CD4-positive, alpha-beta T cell treated with Interleukin-4 for 4 hours (primary cell): ENCODE measurements at regions not wholly inside any gene's neighbourhood (a gene's known extent, or its start where the extent isn't known, plus 50 kb on each side); places are given as distances from the start of the nearest gene placed in this dataset.

ENCODE experiments used
- DNase-seq: peaks from one replicate; pipeline ENCODE4 v3.0.0-alpha.2; 2020

DNA sequence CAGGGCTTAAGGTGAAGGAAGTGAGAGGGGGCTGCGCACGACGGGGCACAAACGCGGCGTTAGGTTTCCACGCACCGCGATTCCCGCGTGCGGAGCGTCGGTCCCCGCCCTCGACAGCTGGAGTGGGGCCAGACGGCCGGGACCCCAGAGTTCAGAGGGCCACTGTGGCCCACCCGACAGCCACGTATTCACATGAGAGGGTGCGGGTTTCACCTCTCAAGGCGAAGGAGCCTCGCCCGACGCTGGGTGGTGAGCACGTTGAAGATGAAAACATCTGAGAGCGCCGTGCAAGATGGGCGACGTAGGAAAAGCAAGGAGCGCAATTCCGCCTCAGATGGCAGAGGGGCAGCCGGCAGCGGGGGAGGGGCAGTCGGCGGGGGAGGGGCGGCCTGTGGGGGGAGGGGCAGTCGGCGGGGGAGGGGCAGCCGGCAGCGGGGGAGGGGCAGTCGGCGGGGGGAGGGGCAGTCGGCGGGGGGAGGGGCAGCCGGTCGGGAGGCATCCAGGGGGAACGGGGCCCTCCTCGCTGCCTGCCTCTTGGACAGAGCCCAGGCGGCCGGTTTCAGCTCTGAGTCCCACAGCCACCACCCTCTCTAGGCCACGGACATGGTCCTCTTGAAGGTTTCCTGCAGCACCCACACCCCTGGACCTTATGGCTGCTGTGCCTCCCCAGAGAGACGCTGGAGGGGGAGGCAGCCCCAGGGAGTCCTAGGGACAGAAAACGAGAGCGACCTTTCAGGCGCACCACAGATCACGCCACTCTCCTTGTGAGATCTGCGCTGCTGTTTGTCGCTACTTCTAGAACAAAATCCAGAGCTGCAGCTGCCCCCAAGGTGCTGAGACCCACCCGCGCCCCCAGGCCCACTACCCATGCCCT lies 113.7 kb downstream of the DLL1 start:
- DNase-seq = no peak

DNA sequence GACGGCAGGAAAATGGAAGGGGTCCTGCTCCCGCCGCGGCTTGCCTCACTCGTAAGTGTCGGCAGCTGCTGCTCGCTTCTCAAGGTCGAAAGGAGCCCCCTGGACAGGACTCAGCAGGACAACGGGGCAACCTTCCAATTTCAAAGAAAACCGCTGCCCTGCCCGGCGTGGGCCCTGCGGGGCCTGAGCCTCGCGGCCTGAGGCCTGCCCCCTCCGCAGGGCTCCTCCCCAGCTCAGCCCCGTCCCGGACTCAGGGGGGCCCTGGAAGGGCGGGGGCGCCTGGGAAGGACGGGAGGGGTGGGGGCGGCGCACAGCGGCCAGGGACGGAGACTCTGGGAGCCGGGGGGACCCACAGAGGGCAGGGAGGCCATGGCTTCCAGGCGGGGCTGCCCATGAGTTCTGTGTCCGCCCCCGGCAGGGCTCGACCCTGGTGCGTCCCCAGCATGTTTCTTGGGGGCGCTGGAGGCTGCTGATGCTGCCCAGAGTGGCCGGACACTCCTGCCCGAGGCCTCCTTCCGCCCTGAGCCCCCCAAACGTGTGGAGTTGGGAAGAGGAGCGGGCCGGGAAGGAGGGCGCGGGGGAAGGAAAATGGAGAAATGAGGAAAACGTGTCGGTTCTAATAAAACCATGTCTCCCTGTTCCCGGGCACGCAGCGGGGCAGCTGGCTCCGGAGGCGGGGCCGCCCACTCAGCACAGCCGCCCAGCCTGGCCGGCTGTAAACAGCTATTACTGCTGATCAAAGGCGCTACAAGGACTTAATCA lies 114.6 kb downstream of the DLL1 start:
- no peak for DNase-seq

DNA sequence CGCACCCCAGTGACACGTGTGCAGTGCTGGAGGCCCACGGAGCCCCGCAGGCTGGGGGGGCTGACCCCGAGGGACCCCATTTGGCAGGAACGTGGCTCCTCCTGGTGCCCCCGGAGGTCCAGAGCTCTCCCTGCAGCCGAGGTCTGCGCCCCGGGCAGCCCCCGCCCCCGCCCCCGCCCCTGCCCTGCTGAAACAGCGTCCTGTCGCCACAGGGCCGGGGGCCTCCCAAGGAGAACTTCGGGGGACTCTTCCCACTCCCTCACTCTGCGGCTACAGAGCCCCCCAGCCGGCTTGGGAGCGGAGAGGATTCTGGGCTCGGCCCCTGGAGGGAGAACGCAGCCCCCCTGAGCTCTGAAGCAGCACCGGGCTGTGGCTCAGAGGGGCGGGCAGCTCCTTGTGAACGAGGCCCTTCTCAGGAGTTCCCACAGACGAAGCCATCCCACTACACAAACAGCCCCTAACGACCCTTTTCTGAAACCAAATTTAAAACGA lies 115.2 kb downstream of the DLL1 start:
- DNase-seq = no peak

DNA sequence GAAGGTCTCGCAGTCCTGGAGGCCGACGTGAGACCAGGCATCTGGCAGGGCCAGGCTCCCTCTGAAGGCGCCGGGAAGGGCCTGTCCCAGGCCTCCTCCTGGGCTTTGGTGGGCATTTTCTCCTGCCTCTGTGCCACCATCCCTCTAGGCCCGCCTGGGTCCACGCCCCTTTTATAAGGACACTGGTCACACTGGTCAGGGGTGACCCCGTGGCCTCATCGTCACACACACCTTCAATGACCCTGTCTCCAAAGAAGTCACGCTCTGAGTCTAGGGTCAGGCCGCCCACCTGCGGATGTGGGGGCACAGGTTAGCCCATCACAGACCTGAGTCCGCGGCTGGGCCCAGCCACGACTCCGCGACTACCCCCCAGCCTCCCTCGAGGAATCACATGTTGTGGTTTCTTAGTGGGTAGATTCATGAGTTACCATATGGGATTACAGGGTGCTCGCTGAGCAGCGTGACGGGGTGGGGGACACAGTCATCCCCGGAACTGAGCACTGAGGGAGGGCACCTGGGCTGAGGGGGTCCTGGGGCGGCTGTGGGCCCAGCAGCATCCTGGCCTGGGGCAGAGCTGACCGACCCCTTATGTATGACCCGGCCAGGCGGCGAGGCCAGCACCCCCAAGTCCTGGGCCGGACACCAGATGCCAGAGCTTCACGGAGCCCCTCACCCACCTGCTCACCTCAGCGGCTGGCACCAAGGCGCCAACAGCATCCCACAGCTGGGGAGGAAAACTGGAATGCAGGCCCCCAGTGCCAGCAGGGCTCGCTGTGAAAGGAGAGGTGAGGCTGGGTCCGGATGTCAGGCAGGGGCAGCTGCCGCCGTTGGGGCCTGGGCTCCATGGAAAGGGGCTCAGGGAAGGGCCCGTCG lies 115.9 kb downstream of the DLL1 start:
- no peak for DNase-seq

DNA sequence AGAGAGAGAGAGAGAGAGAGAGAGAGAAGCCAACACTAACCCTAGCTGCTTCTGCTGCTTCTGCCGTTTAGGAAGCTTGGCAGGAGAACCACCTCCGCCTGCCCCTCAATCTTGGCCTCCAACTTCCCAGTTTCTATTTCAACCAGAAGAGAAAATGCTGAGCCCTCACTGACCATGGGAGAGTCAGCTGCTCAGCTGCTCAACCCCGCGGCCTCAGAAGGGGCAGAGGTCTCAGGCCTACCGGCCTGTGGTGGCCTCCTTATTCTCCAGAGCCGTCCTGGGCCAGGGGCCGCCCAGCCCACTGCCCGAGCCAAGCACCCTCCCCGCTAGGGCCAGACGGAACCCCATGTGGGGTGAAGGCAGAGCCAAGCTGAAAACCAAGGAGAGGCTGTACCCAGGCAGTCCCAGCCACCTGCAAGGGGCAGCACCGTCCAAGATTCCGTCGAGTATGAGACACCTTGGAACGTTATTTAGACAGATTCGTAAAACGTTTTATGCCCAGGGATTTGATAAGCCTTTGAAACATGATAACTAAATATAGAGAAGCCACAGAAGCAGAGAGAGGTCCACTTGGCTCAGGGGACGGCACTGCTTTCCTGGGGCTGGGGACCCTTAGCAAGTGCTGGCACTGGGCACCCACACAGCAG lies 116.6 kb downstream of the DLL1 start:
- DNase-seq = no peak

DNA sequence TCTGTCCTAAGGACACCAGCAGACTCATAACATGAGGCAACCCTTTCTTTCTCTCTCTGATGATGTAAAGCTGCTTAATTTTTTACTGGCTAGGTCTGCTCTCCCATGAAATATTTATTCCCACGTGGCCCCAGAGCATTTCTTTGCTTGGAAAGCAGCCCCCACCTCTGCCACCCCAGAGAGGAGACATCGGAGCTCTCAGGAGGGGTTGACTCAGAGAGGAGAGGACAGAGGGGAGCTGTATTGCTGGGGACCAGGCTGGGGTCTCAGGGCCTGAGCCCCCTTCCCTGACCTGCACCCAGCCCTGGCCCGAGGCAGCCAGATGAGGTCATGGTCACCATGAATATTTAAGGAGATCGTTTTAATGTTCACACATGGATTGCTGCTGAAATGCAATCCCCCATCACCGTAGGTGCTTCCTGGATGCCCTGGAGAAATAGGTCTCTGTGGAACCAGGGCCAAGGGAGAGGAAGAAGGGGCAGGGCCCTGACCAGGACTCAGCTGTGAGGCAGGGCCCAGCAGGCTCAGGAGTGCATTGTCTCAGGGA lies 117.5 kb downstream of the DLL1 start:
- DNase-seq = no peak

DNA sequence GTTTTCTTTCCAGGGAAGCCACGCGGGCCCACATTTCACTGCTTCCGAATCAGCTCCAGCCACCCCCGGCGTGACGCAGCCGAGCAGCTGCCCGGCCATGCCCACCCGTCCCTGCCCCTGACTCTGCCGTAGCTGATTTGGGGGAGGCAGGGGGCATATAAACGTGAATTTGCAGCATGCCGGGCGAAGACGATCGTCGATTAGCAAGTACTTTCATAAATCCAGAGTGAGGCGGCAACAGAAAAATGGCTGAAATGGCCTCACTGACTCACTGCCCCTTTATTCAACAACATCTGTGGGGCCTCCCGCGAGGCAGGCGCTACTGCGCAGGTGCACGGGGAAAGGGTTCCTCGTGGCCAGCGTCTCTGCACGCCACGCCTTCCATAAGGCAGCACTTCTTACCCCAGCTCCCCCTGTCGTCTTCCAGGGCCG lies 118.0 kb downstream of the DLL1 start:
- no peak for DNase-seq

DNA sequence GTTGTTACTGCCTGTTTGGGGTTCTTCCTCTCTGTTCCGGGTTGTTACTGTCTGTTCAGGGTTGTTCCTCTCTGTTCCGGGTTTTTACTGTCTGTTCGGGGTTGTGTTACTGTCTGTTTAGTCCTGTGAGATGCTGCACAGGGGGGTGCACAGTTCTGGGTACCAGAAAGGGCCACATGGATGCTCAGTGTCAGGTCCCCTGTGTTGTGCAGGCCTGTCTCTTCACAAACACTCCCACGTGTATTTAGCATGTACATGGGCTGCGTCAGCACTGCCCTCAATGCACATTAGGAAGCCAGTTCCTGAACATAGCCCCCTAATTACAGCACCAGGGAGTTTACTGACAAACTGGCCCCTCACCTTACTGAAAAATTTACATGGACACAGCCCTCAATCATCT lies 118.5 kb downstream of the DLL1 start:
- no peak for DNase-seq

DNA sequence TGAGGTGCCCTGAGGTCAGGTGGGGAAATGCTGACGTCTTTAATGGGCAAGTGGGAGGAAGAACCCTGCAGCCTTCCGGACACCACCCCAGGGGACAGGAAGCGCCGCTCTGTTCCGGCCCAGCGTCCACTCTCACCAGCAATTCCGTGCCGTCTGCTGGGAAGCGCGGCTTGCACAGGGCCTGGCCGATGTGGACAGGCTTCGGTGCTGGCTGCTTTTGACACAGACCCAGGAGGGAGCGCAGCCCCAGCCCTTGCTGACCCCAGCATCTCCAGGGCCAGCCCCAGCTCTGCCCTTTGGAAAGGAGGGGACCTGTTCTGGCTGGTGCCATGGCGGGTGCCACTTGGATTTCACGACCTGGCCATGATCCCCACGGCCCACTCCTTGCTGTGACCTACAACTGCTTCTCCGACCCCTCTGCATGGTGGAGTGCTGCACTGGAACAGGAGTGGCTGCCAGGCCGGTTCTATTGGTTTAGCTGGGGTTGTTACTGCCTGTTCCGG lies 123.2 kb downstream of the DLL1 start:
- DNase-seq = no peak

DNA sequence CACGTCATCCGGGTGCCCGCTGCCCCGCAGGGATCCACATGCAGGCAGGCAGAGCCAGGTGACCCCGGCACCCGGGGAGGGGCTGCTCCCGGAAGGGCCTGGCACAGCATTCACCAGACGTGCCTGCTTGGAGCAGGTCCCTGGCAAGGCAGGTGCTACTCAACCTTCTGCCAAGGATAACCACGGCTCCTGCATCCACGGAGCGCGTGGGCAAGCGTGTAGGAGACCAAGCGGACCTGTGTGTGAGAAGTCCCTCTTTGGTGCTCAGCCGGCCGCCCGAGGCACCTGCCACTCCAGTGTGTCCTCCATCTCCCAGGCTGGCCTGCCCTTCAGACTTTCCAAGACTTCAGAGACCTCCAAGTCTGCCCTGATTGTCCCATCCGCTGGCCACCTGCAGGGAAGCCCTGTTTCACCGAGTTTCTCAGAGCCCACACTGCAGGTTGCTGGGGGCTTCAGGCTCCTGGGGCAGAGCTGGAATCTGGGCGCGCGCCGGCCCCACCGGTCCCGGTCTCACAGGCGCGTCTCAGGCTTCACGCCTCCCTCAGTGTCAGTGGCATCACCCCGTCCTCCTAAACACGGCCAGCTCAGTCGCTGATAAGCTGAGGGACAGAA lies 124.3 kb downstream of the DLL1 start:
- DNase-seq = no peak

DNA sequence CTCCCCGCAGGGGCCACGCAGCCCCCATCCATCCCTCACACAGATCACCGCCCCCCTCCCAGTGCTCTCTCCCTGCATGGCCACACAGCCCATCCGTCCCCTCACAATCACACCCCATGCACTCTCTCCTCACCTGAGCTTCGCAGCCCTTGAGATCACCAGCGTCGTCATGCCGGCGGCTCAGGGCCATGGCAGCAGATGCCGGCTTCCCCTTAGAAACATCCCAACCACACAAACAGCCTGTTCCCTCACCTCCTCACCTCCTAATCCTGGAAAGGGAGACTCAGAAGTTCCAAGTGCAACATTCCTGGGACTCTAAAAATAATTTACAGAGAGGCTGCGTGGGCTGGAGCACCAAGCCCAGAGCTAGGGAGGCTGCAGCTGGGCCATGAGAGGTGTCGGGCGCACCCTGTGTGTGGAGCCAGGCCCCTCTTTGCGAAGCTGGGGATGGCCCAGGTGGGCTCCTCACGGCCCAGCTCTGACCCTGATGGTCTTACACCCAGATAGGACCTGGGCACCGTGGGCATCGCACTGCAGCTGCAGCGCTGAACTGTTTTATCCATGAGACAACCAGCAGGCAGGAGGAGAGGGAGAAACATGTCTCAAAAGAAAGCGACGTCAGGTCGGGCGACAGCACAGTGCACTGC lies 125.3 kb downstream of the DLL1 start:
- no peak for DNase-seq

DNA sequence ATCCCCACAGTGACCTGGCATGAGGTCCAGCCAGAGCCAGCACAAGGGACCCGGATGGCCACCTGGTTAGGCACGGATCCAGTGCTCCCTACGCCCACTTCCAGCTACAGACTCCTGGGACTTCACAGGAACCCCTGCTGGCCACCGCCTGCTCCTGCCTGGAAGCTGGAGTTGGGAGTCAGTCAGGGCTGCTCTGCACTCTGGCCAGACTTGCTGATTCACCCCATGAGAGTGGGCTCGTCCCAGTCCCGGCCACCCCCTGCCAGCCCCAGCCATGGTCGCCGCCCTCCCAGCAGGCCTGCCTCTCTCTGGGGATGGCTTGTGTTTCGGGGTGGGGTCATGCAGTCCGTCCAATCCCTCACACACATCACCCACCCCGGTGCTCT lies 125.8 kb downstream of the DLL1 start:
- no peak for DNase-seq

DNA sequence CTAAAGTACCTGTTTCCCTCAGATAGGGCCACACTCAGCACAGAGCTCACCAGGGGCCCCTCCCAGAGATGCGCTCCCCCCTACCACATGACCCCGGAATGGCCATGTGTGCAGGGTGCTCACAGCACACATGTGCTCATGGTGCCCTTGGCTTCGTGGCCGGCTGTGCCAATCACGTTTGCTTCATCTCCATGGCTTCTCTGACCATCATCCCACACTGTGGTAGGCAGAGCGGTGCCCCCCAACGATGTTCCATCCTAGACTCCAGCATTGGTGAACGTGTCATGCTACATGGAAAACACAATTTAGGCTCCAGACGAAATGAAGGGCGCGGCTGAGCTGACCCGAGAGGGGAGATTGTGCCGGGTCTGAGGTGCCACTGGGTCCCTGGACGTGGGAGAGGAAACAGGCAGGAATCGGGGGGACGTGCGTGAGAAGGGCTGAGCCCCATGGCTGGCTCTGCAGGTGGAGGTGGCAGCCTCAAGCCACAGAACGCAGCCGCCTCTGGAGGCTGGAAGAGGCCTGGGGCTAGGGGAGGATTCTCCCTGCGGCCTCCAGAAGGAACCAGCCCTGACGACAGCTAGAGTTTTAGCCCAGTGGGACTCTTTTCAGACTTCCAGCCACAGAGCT lies 126.5 kb downstream of the DLL1 start:
- DNase-seq = no peak

DNA sequence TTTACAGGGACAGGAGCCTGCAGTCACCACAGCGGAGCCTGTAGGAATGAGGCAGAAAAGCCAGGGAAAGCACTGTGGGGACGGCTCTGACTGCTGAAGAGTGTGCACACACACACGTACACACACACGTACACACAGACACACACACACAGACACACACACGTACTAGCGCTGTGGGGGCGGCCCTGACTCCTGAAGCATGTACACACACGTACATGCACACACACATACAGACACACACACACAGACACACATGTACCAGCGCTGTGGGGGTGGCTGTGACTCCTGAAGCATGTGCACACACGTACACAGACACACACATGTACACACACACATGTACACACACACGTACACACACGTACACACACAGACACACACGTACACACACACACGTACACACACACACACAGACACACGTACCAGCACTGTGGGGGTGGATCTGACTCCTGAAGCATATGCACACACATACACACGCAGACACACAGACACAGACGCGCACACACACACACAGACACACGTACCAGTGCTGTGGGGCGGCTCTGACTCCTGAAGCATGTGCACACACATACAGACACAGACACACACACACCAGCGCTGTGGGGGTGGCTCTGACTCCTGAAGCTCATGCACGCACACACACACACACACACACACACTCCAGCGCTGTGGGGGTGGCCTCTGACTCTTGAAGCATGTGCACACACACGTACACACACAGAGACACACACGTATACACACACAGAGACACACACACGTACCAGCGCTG lies 127.3 kb downstream of the DLL1 start:
- no peak for DNase-seq

DNA sequence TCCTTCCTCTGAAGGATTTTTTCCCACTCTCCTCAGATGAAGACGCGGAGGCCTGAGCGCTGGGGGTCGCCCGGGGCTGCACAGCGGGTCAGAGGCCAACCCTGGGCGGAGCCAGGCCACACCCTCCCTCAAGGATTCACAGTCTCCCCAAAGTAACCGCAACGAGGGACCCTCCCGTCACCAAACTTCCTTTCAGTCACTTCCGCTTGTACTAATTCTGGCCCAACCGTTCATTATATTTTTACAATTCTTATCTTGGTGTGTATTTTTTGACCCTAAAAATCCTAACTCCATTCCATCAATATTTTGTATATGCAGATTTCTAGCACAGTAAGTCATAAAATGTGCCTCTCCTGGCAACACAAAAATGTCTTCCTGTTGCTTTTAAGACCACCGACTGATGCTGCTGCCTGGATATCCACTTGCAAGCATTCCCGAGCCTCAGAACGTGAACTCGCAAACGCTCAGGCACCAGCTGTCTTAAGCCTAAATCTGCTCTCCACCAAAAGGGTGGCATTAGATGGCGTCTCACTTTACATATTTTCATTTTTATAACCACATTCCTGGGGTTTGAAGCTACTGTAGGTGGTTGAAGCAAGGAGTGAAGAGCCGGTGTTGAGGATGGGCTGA lies 128.0 kb downstream of the DLL1 start:
- no peak for DNase-seq

DNA sequence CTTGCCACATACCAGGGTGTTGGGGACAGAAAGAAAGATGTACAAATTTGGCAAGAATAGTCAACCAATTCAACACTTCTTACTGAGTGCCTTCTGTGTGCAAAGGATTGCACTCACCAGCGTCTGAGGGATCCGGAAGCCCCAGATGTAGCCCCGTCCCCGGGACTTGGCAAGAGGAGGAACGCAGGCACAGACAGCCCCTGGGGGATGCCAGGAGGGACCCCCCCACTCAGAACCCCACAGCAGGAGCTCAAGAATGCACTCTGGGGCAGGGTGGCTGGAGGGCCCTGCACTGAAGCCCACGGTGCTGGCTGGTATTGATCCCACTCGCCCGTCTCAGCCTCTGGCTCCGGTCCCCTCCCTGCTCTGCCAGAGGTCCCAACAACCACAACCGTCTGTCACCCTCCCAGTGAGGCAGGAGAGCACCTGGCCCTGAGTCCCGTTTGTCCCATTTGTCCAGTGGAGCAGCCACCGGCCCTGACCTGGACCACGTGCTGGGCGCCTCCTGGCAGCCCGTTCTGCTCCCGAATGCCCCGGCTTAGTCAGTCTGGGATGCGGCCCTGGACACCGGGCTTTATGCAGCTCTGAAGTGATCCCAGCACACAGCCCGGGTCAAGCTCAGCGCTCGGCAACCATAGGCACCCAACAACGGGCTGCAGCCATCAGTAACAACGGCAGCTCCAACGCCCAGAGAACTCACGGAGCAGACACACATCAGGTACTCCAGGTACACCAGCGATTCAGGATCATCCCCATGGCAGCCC lies 128.7 kb downstream of the DLL1 start:
- no peak for DNase-seq

DNA sequence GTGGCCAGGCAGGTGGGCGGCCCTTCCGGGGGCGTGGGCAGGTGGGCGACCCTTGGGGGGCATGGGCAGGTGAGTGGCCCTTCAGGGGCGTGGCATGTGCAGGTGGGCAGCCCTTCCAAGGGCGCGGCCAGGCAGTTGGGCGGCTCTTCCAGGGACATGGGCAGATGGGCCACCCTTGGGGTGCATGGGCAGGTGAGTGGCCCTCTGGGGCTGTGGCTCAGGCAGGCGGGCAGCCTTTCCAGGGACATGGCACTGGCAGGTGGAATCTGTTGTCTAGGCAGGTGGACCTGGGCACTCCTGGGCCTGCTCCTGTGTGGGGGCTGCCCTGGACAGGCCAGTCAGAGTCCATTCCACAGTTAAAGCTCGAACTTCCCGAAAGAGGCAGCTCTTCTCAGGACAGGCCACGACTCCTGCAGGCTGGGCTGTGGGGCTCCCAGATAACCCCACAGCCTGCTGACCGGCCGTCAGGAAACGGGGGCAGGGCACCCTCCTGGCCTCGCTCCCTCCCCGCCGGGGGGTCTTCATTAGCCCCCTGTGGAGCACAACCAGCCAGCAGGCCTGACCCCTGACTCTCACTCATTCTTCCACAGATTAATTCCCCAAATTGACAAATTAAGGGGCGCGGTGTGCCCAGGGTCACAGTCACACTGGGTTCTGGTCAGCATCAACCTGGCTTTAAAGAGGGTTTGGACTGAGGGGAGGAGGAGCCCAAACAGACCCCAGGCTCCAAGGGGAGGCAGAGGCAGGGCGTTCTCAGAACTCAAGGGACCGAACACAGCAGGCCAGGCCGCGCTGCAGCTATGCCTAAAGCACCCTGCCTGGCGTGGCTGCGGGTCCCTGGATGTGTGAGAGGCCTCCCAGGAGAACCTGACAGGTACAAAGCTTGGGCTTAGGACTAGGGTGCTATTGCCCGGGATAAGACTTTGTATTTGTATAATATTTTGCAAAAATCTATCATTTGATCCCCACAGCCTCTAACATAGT lies 130.0 kb downstream of the DLL1 start:
- DNase-seq = no peak
